SK-N-SH (cell line): ENCODE measurements at regions not wholly inside any gene's neighbourhood (a gene's known extent, or its start where the extent isn't known, plus 50 kb on each side); places are given as distances from the start of the nearest gene placed in this dataset.

Experiments used
- CTCF ChIA-PET: fragments of 300-600, 350-600 bp; formaldehyde crosslinking; extraction: SDS; loops from one replicate; lab custom pipeline; 2021; lab: Yijun Ruan, JAX
- POLR2A ChIA-PET: fragments of 350-600 bp; sonication (Branson Sonifier 250); formaldehyde crosslinking; extraction: SDS; loops from one replicate; lab custom pipeline; 2020; ENCODE audit warnings: antibody characterized with exemption, inconsistent platforms; lab: Yijun Ruan, JAX
- DNase-seq: peaks from one replicate; pipeline ENCODE4 v3.0.0; 2012
- H2AFZ ChIP-seq: fragments of 200-600 bp; sonication (generic); 2 replicates; pipeline ENCODE4 v1.8.1; 2016; ENCODE audit warnings: antibody characterized with exemption, mild to moderate bottlenecking, low read depth
- H3F3A ChIP-seq: fragments of 200-600 bp; sonication (generic); replicated peaks from 2 replicates; pipeline ENCODE3; 2016; ENCODE audit warnings: antibody characterized with exemption, mild to moderate bottlenecking; ENCODE audit not compliant: insufficient read depth
- H3K27ac ChIP-seq, 2 experiments: fragments of 200-500 bp in 1 of 2; fragments of 200-600 bp in 1 of 2; sonication (Bioruptor generic) in 1 of 2; sonication (generic), shearing (Covaris generic) in 1 of 2; 2 replicates each; pipeline versions ENCODE4 v1.5.1 to v1.6.1; 2014 to 2016; ENCODE audit warnings: low read depth in 2 of 2, inconsistent platforms in 1 of 2, low read length in 1 of 2, mild to moderate bottlenecking in 1 of 2, mixed read lengths in 1 of 2
- H3K27me3 ChIP-seq: fragments of 200-600 bp; sonication (generic), shearing (Covaris generic); 2 replicates; pipeline ENCODE4 v1.6.1; 2016; ENCODE audit warnings: mixed run types; ENCODE audit not compliant: insufficient read depth
- H3K36me3 ChIP-seq, 2 experiments: fragments of 200-500 bp in 1 of 2; fragments of 200-600 bp in 1 of 2; sonication (Bioruptor generic) in 1 of 2; sonication (generic) in 1 of 2; replicated peaks in 1 of 2; 2 replicates each; pipeline versions ENCODE3 to v1.5.1; 2014 to 2016; ENCODE audit warnings: low read length in 1 of 2, mild to moderate bottlenecking in 1 of 2; ENCODE audit not compliant: insufficient read depth in 2 of 2, control insufficient read depth in 1 of 2
- H3K4me1 ChIP-seq, 2 experiments: fragments of 200-500 bp in 1 of 2; fragments of 200-600 bp in 1 of 2; sonication (Bioruptor generic) in 1 of 2; sonication (generic), shearing (Covaris generic) in 1 of 2; 2 replicates each; pipeline versions ENCODE4 v1.5.1 to v1.6.1; 2014 to 2016; ENCODE audit warnings: low read depth in 1 of 2, low read length in 1 of 2, mixed run types in 1 of 2; ENCODE audit not compliant: insufficient read depth in 2 of 2, control insufficient read depth in 1 of 2
- H3K4me2 ChIP-seq: fragments of 200-600 bp; sonication (generic), shearing (Covaris generic); 2 replicates; pipeline ENCODE4 v1.6.1; 2017; ENCODE audit warnings: mixed run types
- H3K4me3 ChIP-seq, 2 experiments: fragments of 200-500 bp in 1 of 2; fragments of 200-600 bp in 1 of 2; sonication (Bioruptor generic) in 1 of 2; sonication (generic), shearing (Covaris generic) in 1 of 2; 2 replicates each; pipeline versions ENCODE4 v1.5.1 to v1.8.1; 2014 to 2016; ENCODE audit warnings: low read depth in 2 of 2, inconsistent platforms in 1 of 2, low read length in 1 of 2, mild to moderate bottlenecking in 1 of 2, mixed read lengths in 1 of 2, moderate library complexity in 1 of 2
- H3K79me2 ChIP-seq: fragments of 200-600 bp; sonication (generic); 2 replicates; pipeline ENCODE4 v1.8.1; 2017; ENCODE audit warnings: mild to moderate bottlenecking; ENCODE audit not compliant: insufficient read depth
- H3K9ac ChIP-seq: fragments of 200-600 bp; sonication (generic); 2 replicates; pipeline ENCODE4 v1.6.1; 2017; ENCODE audit warnings: mixed run types
- H3K9me2 ChIP-seq: fragments of 200-600 bp; sonication (generic); 2 replicates; pipeline ENCODE4 v1.6.1; 2017; ENCODE audit warnings: mixed run types
- H3K9me3 ChIP-seq: fragments of 200-600 bp; sonication (generic); 2 replicates; pipeline ENCODE4 v1.6.1; 2017; ENCODE audit warnings: mixed run types, mild to moderate bottlenecking, moderate library complexity
- H4K20me1 ChIP-seq: fragments of 200-600 bp; sonication (generic); 2 replicates; pipeline ENCODE4 v1.6.1; 2017; ENCODE audit warnings: mild to moderate bottlenecking, mixed run types; ENCODE audit not compliant: insufficient read depth
- ELF1 ChIP-seq: IDR thresholded peaks from 2 replicates; pipeline ENCODE4 v1.4.0; 2012
- EP300 ChIP-seq, 2 experiments: IDR thresholded peaks; 2 replicates each; pipeline versions ENCODE4 v1.4.0 to v1.6.1; 2012; ENCODE audit warnings: borderline replicate concordance in 1 of 2, low read depth in 1 of 2, low read length in 1 of 2
- FOSL2 ChIP-seq: IDR thresholded peaks from 2 replicates; pipeline ENCODE4 v1.4.0; 2012; ENCODE audit warnings: low read depth, mild to moderate bottlenecking, moderate library complexity, borderline replicate concordance
- FOXJ3 ChIP-seq: sonication (generic); formaldehyde crosslinking; IDR thresholded peaks from 2 replicates; pipeline ENCODE4 v1.5.1; 2020; ENCODE audit warnings: mild to moderate bottlenecking, missing genetic modification reagents
- GABPA ChIP-seq: IDR thresholded peaks from 2 replicates; pipeline ENCODE4 v1.4.0; 2012; ENCODE audit warnings: low read depth, mild to moderate bottlenecking
- IRF3 ChIP-seq: fragments of 150-350 bp; IDR thresholded peaks from 2 replicates; pipeline ENCODE4 v1.6.1; 2016; ENCODE audit warnings: mild to moderate bottlenecking, low read depth, low read length
- JUND ChIP-seq: IDR thresholded peaks from 2 replicates; pipeline ENCODE4 v1.4.0; 2012
- MEF2A ChIP-seq: IDR thresholded peaks from 2 replicates; pipeline ENCODE4 v1.4.0; 2012; ENCODE audit warnings: low read depth, borderline replicate concordance
- NRF1 ChIP-seq: IDR thresholded peaks from 2 replicates; pipeline ENCODE4 v1.6.1; 2012; ENCODE audit warnings: low read depth, mild to moderate bottlenecking, low read length
- PBX3 ChIP-seq: IDR thresholded peaks from 2 replicates; pipeline ENCODE4; 2012
- RCOR1 ChIP-seq: fragments of 150-350 bp; IDR thresholded peaks from 2 replicates; pipeline ENCODE4 v1.6.1; 2017; ENCODE audit warnings: antibody characterized with exemption, low read length
- REST ChIP-seq: IDR thresholded peaks from 2 replicates; pipeline ENCODE4 v1.6.1; 2012; ENCODE audit warnings: mild to moderate bottlenecking, low read depth, low read length, moderate library complexity
- RFX5 ChIP-seq: IDR thresholded peaks from 2 replicates; pipeline ENCODE4 v1.6.1; 2012; ENCODE audit warnings: mild to moderate bottlenecking, improper control_type of control experiment, low read length
- SIN3A ChIP-seq: IDR thresholded peaks from 2 replicates; pipeline ENCODE4 v1.6.1; 2012; ENCODE audit warnings: low read depth, mild to moderate bottlenecking, low read length, moderate library complexity, borderline replicate concordance
- TAF1 ChIP-seq: IDR thresholded peaks from 2 replicates; pipeline ENCODE4 v1.6.1; 2012; ENCODE audit warnings: low read depth, mild to moderate bottlenecking, low read length, moderate library complexity, borderline replicate concordance
- USF1 ChIP-seq: IDR thresholded peaks from 2 replicates; pipeline ENCODE4 v1.4.0; 2012; ENCODE audit warnings: low read depth, borderline replicate concordance
- USF2 ChIP-seq: fragments of 150-350 bp; IDR thresholded peaks from 2 replicates; pipeline ENCODE4 v1.6.1; 2017; ENCODE audit warnings: antibody characterized with exemption, low read length, low read depth, borderline replicate concordance
- YY1 ChIP-seq: IDR thresholded peaks from 2 replicates; pipeline ENCODE4 v1.4.0; 2012; ENCODE audit warnings: low read depth, mild to moderate bottlenecking
- ZBTB33 ChIP-seq: IDR thresholded peaks from 2 replicates; pipeline ENCODE4 v1.4.0; 2012; ENCODE audit warnings: low read depth, borderline replicate concordance
- WGBS: methylation state at CpG from one replicate; pipeline ENCODE4 v1.1.6; 2017; ENCODE audit warnings: low lambda C conversion rate; 5-methylcytosine and 5-hydroxymethylcytosine counted together

- Histone ChIP-seq H2AFZ (no peak overlapping the region), H3K9me3 (no peaks in the 10 kb centered on the region), H3K4me1 (no peaks in the 10 kb centered on the region; a peak in 1 of 4 replicates), H3K27ac (no peak overlapping the region), H3K4me2 (no peak overlapping the region), H3F3A (no peaks in the 10 kb centered on the region), H3K9ac (no peak overlapping the region), H4K20me1 (no peaks in the 10 kb centered on the region), H3K36me3 (no peaks in the 10 kb centered on the region), H3K4me3 (no peak overlapping the region), H3K79me2 (no peaks in the 10 kb centered on the region), H3K9me2 (no peaks in the 10 kb centered on the region), H3K27me3 (peaks cover 45% of the 10 kb centered on the region)
- whole genome bisulfite sequencing = 73% methylated on average over 6 of the region's 13 CpGs
- ChIA-PET CTCF (interaction anchor here (1.2 kb wide), 1 partner anchor 42 kb away, joined by 3 read pairs; no protein-coding TSS in a partner anchor), POLR2A (no interaction called here)
- TF ChIP-seq FOXJ3 (no peak), RCOR1 (no peak), ZBTB33 (no peak), USF1 (no peak), PBX3 (no peak), ELF1 (no peak), JUND (no peak), FOSL2 (no peak), REST (no peak), GABPA (no peak), RFX5 (no peak), YY1 (no peak), EP300 (IDR thresholded peaks at IDR 0.05; ENCODE audit: borderline replicate concordance in 1 of 2, low read depth in 1 of 2, low read length in 1 of 2) (no peak), TAF1 (no peak), SIN3A (no peak), USF2 (no peak), MEF2A (no peak), IRF3 (no peak), NRF1 (no peak)
- DNase-seq = no peak
Observed at GRCh38 chr16:87236516-87237115, 80.6 kb downstream of the C16orf95 start.
